ENCODE measurements at regions not wholly inside any gene's neighbourhood (a gene's known extent, or its start where the extent isn't known, plus 50 kb on each side); places are given as distances from the start of the nearest gene placed in this dataset.

DNA sequence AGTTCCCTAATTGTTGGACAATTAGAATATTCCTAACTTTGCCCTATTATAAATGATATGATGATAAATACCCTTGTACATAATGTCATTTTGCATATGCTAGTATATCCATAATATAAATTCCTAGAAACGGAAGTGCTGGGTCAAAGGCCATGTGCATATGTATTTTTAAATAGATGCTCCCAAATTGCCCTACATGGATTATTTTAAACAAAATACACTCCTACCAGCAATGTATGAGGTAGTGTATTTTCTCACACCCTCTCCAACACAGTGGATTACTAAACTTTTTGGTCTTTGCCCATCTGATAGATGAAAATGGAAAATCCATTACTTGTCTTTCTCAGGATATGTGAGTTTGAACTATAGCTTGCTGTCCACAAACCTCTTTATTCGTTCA, 385.1 kb upstream of the JARID2 start:
- H2BK5ac ChIP-seq (ENCODE audit: insufficient read length, low read length): no peak overlapping the region
- DNase-seq: no peak
- no peak overlapping the region for H2AK5ac ChIP-seq (ENCODE audit: insufficient read length, low read length)
- no peak overlapping the region for H3K4me3 Mint-ChIP-seq
- TF ChIP-seq, protein P1, sequence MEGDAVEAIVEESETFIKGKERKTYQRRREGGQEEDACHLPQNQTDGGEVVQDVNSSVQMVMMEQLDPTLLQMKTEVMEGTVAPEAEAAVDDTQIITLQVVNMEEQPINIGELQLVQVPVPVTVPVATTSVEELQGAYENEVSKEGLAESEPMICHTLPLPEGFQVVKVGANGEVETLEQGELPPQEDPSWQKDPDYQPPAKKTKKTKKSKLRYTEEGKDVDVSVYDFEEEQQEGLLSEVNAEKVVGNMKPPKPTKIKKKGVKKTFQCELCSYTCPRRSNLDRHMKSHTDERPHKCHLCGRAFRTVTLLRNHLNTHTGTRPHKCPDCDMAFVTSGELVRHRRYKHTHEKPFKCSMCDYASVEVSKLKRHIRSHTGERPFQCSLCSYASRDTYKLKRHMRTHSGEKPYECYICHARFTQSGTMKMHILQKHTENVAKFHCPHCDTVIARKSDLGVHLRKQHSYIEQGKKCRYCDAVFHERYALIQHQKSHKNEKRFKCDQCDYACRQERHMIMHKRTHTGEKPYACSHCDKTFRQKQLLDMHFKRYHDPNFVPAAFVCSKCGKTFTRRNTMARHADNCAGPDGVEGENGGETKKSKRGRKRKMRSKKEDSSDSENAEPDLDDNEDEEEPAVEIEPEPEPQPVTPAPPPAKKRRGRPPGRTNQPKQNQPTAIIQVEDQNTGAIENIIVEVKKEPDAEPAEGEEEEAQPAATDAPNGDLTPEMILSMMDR (conservative IDR thresholded peaks at IDR 0.05): no peak
- H3K27ac ChIP-seq (ENCODE audit: insufficient read length, low read depth, low read length): no peak overlapping the region
- H3K27me3 ChIP-seq (ENCODE audit: insufficient read depth, low read length): no peaks in the 10 kb centered on the region
- no peaks in the 10 kb centered on the region for H3K79me2 ChIP-seq (ENCODE audit: insufficient read depth, low read length)
- H4K20me1 ChIP-seq (ENCODE audit: control insufficient read depth, insufficient read depth, insufficient read length): no peaks in the 10 kb centered on the region
- no peak overlapping the region for H3K18ac ChIP-seq (ENCODE audit: insufficient read length, low read depth, low read length)
- H3K9ac ChIP-seq (ENCODE audit: extremely low read depth, insufficient read length, low read length): no peak overlapping the region
- no peak overlapping the region for H3K4me2 ChIP-seq (ENCODE audit: insufficient read depth, insufficient read length, low read length)
- no peak overlapping the region for H4K8ac ChIP-seq (replicated peaks; ENCODE audit: insufficient read length, low read depth, low read length)
- peaks cover 19% of the 10 kb centered on the region for H3K4me1 ChIP-seq (ENCODE audit: insufficient read depth, low read length)
- H2BK12ac ChIP-seq (ENCODE audit: insufficient read length, low read depth, low read length): no peak overlapping the region
- peak overlapping the region in 1 of 3 experiments; percentile 87; a peak in 2 of 7 replicates for H3K27ac Mint-ChIP-seq
- peaks cover 46 to 55% of the 10 kb centered on the region in 2 experiments for H3K4me1 Mint-ChIP-seq
- no peak overlapping the region for H3K56ac ChIP-seq (ENCODE audit: insufficient read length, low read depth, low read length)
- no peak overlapping the region for H3K23ac ChIP-seq (ENCODE audit: insufficient read length, low read depth, low read length)
- H2BK120ac ChIP-seq (ENCODE audit: low read depth, low read length, poor library complexity, severe bottlenecking): no peak overlapping the region
- no peak overlapping the region for H4K5ac ChIP-seq (ENCODE audit: insufficient read length, low read depth, low read length)
- no peaks in the 10 kb centered on the region for H3K9me3 Mint-ChIP-seq
- H3K14ac ChIP-seq (ENCODE audit: insufficient read depth, low read length): no peak overlapping the region
- H4K91ac ChIP-seq (ENCODE audit: insufficient read length, low read depth, low read length): no peak overlapping the region
- H3K9me3 ChIP-seq (ENCODE audit: control insufficient read depth, low read depth, low read length): no peaks in the 10 kb centered on the region
- H2AFZ ChIP-seq (ENCODE audit: low read length): no peak overlapping the region
- no peak overlapping the region for H3K4ac ChIP-seq (ENCODE audit: low read depth, low read length)
- H3K27me3 Mint-ChIP-seq (ENCODE audit: low read depth): no peaks in the 10 kb centered on the region
- H3T11ph ChIP-seq (ENCODE audit: low read length): no peak overlapping the region
- WGBS (ENCODE audit: extremely low coverage, insufficient read length, low lambda C conversion rate): no CpG with 5 or more reads among the region's 2 CpGs
- no peaks in the 10 kb centered on the region for H3K79me1 ChIP-seq (ENCODE audit: insufficient read depth, low read depth, low read length, poor library complexity, severe bottlenecking)
- H3K36me3 Mint-ChIP-seq (ENCODE audit: insufficient read depth in 1 of 3, low read depth in 3 of 3): no peaks in the 10 kb centered on the region; a peak in 3 of 7 replicates
- no peak overlapping the region for H2BK15ac ChIP-seq (ENCODE audit: low read depth, low read length)
- H2BK20ac ChIP-seq (ENCODE audit: low read depth, low read length, poor library complexity, severe bottlenecking): no peak overlapping the region
- no peaks in the 10 kb centered on the region for H3K23me2 ChIP-seq (ENCODE audit: insufficient read length, low read depth, low read length, poor library complexity, severe bottlenecking)
